ENCODE measurements at regions not wholly inside any gene's neighbourhood (a gene's known extent, or its start where the extent isn't known, plus 50 kb on each side); places are given as distances from the start of the nearest gene placed in this dataset.

- no peak for TF ChIP-seq POU2F2 (IDR thresholded peaks at IDR 0.05; ENCODE audit: low read depth, low read length)
- no peak for TF ChIP-seq POLR2A (IDR thresholded peaks at IDR 0.05; ENCODE audit: low read depth, low read length)
Observed at GRCh38 chr2:22143840-22144239, 1020.1 kb downstream of the TDRD15 start.
